ENCODE measurements at regions not wholly inside any gene's neighbourhood (a gene's known extent, or its start where the extent isn't known, plus 50 kb on each side); places are given as distances from the start of the nearest gene placed in this dataset.

- Histone ChIP-seq H3K9me3 (ENCODE audit: control insufficient read depth, low read length) (no peaks in the 10 kb centered on the region), H3K27me3 (ENCODE audit: control insufficient read depth, insufficient read depth, low read length, poor library complexity, severe bottlenecking) (no peaks in the 10 kb centered on the region), H3K4me3 (ENCODE audit: insufficient read depth, low read depth, low read length) (no peak overlapping the region), H3K27ac (ENCODE audit: insufficient read depth, low read depth, low read length, poor library complexity, severe bottlenecking) (no peak overlapping the region), H3K36me3 (ENCODE audit: control insufficient read depth, insufficient read depth, low read length) (no peaks in the 10 kb centered on the region), H3K4me1 (ENCODE audit: control insufficient read depth, insufficient read depth, low read length) (no peaks in the 10 kb centered on the region)
- WGBS, 2 experiments = 93 to 98% methylated on average over 2 of the region's 2 CpGs
Measured at GRCh38 chr4:110710070-110710469, 87.2 kb upstream of the PITX2 start.

GRCh38 chr4:110712486-110712885 is 89.6 kb upstream of the PITX2 start:
- Histone ChIP-seq H3K4me3 (ENCODE audit: insufficient read depth, low read depth, low read length) (no peak overlapping the region), H3K27ac (ENCODE audit: insufficient read depth, low read depth, low read length, poor library complexity, severe bottlenecking) (no peak overlapping the region), H3K36me3 (ENCODE audit: control insufficient read depth, insufficient read depth, low read length) (no peaks in the 10 kb centered on the region), H3K27me3 (ENCODE audit: control insufficient read depth, insufficient read depth, low read length, poor library complexity, severe bottlenecking) (no peaks in the 10 kb centered on the region), H3K9me3 (ENCODE audit: control insufficient read depth, low read length) (no peaks in the 10 kb centered on the region), H3K4me1 (ENCODE audit: control insufficient read depth, insufficient read depth, low read length) (no peaks in the 10 kb centered on the region)
- WGBS, 2 experiments = 90 to 97% methylated on average over 3 of the region's 3 CpGs

- Histone ChIP-seq H3K27ac (ENCODE audit: insufficient read depth, low read depth, low read length, poor library complexity, severe bottlenecking) (no peak overlapping the region), H3K4me1 (ENCODE audit: control insufficient read depth, insufficient read depth, low read length) (no peaks in the 10 kb centered on the region), H3K36me3 (ENCODE audit: control insufficient read depth, insufficient read depth, low read length) (no peaks in the 10 kb centered on the region), H3K9me3 (ENCODE audit: control insufficient read depth, low read length) (no peaks in the 10 kb centered on the region), H3K27me3 (ENCODE audit: control insufficient read depth, insufficient read depth, low read length, poor library complexity, severe bottlenecking) (no peaks in the 10 kb centered on the region), H3K4me3 (ENCODE audit: insufficient read depth, low read depth, low read length) (no peak overlapping the region)
- 86 to 87% methylated on average over 2 to 3 of the region's 3 CpGs for WGBS, 2 experiments
Measured at GRCh38 chr4:110730318-110730717, 107.4 kb upstream of the PITX2 start.

GRCh38 chr4:110733901-110734300 is 111.0 kb upstream of the PITX2 start:
- H3K27ac ChIP-seq (ENCODE audit: insufficient read depth, low read depth, low read length, poor library complexity, severe bottlenecking) = no peak overlapping the region
- WGBS, 2 experiments = 81 to 84% methylated on average over 4 of the region's 4 CpGs
- H3K36me3 ChIP-seq (ENCODE audit: control insufficient read depth, insufficient read depth, low read length) = no peaks in the 10 kb centered on the region
- H3K4me1 ChIP-seq (ENCODE audit: control insufficient read depth, insufficient read depth, low read length) = no peaks in the 10 kb centered on the region
- no peaks in the 10 kb centered on the region for H3K27me3 ChIP-seq (ENCODE audit: control insufficient read depth, insufficient read depth, low read length, poor library complexity, severe bottlenecking)
- H3K4me3 ChIP-seq (ENCODE audit: insufficient read depth, low read depth, low read length) = no peak overlapping the region
- no peaks in the 10 kb centered on the region for H3K9me3 ChIP-seq (ENCODE audit: control insufficient read depth, low read length)

GRCh38 chr4:110735686-110736085 is 112.8 kb upstream of the PITX2 start:
- Histone ChIP-seq H3K36me3 (ENCODE audit: control insufficient read depth, insufficient read depth, low read length) (no peaks in the 10 kb centered on the region), H3K9me3 (ENCODE audit: control insufficient read depth, low read length) (no peaks in the 10 kb centered on the region), H3K4me3 (ENCODE audit: insufficient read depth, low read depth, low read length) (no peak overlapping the region), H3K27me3 (ENCODE audit: control insufficient read depth, insufficient read depth, low read length, poor library complexity, severe bottlenecking) (no peaks in the 10 kb centered on the region), H3K27ac (ENCODE audit: insufficient read depth, low read depth, low read length, poor library complexity, severe bottlenecking) (no peak overlapping the region), H3K4me1 (ENCODE audit: control insufficient read depth, insufficient read depth, low read length) (no peaks in the 10 kb centered on the region)
- 100% methylated on average over 1 of the region's 1 CpG for WGBS, 2 experiments

- no peaks in the 10 kb centered on the region for H3K27me3 ChIP-seq (ENCODE audit: control insufficient read depth, insufficient read depth, low read length, poor library complexity, severe bottlenecking)
- H3K36me3 ChIP-seq (ENCODE audit: control insufficient read depth, insufficient read depth, low read length) = no peaks in the 10 kb centered on the region
- no peaks in the 10 kb centered on the region for H3K9me3 ChIP-seq (ENCODE audit: control insufficient read depth, low read length)
- H3K27ac ChIP-seq (ENCODE audit: insufficient read depth, low read depth, low read length, poor library complexity, severe bottlenecking) = no peak overlapping the region
- WGBS, 2 experiments = 74 to 89% methylated on average over 2 to 3 of the region's 3 CpGs
- no peaks in the 10 kb centered on the region for H3K4me1 ChIP-seq (ENCODE audit: control insufficient read depth, insufficient read depth, low read length)
- H3K4me3 ChIP-seq (ENCODE audit: insufficient read depth, low read depth, low read length) = no peak overlapping the region
Measured at GRCh38 chr4:110737931-110738330, 115.1 kb upstream of the PITX2 start.

GRCh38 chr4:110742143-110742542 is 119.3 kb upstream of the PITX2 start:
- Histone ChIP-seq H3K4me3 (ENCODE audit: insufficient read depth, low read depth, low read length) (no peak overlapping the region), H3K27ac (ENCODE audit: insufficient read depth, low read depth, low read length, poor library complexity, severe bottlenecking) (no peak overlapping the region), H3K9me3 (ENCODE audit: control insufficient read depth, low read length) (no peaks in the 10 kb centered on the region), H3K36me3 (ENCODE audit: control insufficient read depth, insufficient read depth, low read length) (no peaks in the 10 kb centered on the region), H3K27me3 (ENCODE audit: control insufficient read depth, insufficient read depth, low read length, poor library complexity, severe bottlenecking) (no peaks in the 10 kb centered on the region), H3K4me1 (ENCODE audit: control insufficient read depth, insufficient read depth, low read length) (no peaks in the 10 kb centered on the region)

- Histone ChIP-seq H3K27ac (ENCODE audit: insufficient read depth, low read depth, low read length, poor library complexity, severe bottlenecking) (no peak overlapping the region), H3K4me3 (ENCODE audit: insufficient read depth, low read depth, low read length) (no peak overlapping the region), H3K4me1 (ENCODE audit: control insufficient read depth, insufficient read depth, low read length) (peaks cover 4% of the 10 kb centered on the region), H3K27me3 (ENCODE audit: control insufficient read depth, insufficient read depth, low read length, poor library complexity, severe bottlenecking) (no peaks in the 10 kb centered on the region), H3K9me3 (ENCODE audit: control insufficient read depth, low read length) (no peaks in the 10 kb centered on the region), H3K36me3 (ENCODE audit: control insufficient read depth, insufficient read depth, low read length) (no peaks in the 10 kb centered on the region)
- 97 to 100% methylated on average over 2 of the region's 2 CpGs for WGBS, 2 experiments
Measured at GRCh38 chr4:110748071-110748470, 125.2 kb upstream of the PITX2 start.

GRCh38 chr4:110751183-110751582 is 128.3 kb upstream of the PITX2 start:
- no peaks in the 10 kb centered on the region for H3K36me3 ChIP-seq (ENCODE audit: control insufficient read depth, insufficient read depth, low read length)
- H3K4me3 ChIP-seq (ENCODE audit: insufficient read depth, low read depth, low read length) = no peak overlapping the region
- no peaks in the 10 kb centered on the region for H3K27me3 ChIP-seq (ENCODE audit: control insufficient read depth, insufficient read depth, low read length, poor library complexity, severe bottlenecking)
- 93 to 100% methylated on average over 1 to 3 of the region's 3 CpGs for WGBS, 2 experiments
- peaks cover 4% of the 10 kb centered on the region for H3K4me1 ChIP-seq (ENCODE audit: control insufficient read depth, insufficient read depth, low read length)
- H3K9me3 ChIP-seq (ENCODE audit: control insufficient read depth, low read length) = no peaks in the 10 kb centered on the region
- H3K27ac ChIP-seq (ENCODE audit: insufficient read depth, low read depth, low read length, poor library complexity, severe bottlenecking) = no peak overlapping the region

GRCh38 chr4:110751986-110752385 is 129.1 kb upstream of the PITX2 start:
- Histone ChIP-seq H3K4me1 (ENCODE audit: control insufficient read depth, insufficient read depth, low read length) (peaks cover 4% of the 10 kb centered on the region), H3K27ac (ENCODE audit: insufficient read depth, low read depth, low read length, poor library complexity, severe bottlenecking) (no peak overlapping the region), H3K36me3 (ENCODE audit: control insufficient read depth, insufficient read depth, low read length) (no peaks in the 10 kb centered on the region), H3K4me3 (ENCODE audit: insufficient read depth, low read depth, low read length) (no peak overlapping the region), H3K9me3 (ENCODE audit: control insufficient read depth, low read length) (no peaks in the 10 kb centered on the region), H3K27me3 (ENCODE audit: control insufficient read depth, insufficient read depth, low read length, poor library complexity, severe bottlenecking) (no peaks in the 10 kb centered on the region)
- 93 to 96% methylated on average over 2 of the region's 2 CpGs for WGBS, 2 experiments

- no peaks in the 10 kb centered on the region for H3K9me3 ChIP-seq (ENCODE audit: control insufficient read depth, low read length)
- H3K4me1 ChIP-seq (ENCODE audit: control insufficient read depth, insufficient read depth, low read length) = peaks cover 4% of the 10 kb centered on the region
- no peak overlapping the region for H3K4me3 ChIP-seq (ENCODE audit: insufficient read depth, low read depth, low read length)
- no peaks in the 10 kb centered on the region for H3K36me3 ChIP-seq (ENCODE audit: control insufficient read depth, insufficient read depth, low read length)
- no peaks in the 10 kb centered on the region for H3K27me3 ChIP-seq (ENCODE audit: control insufficient read depth, insufficient read depth, low read length, poor library complexity, severe bottlenecking)
- no peak overlapping the region for H3K27ac ChIP-seq (ENCODE audit: insufficient read depth, low read depth, low read length, poor library complexity, severe bottlenecking)
- 86 to 96% methylated on average over 3 of the region's 3 CpGs for WGBS, 2 experiments
Measured at GRCh38 chr4:110753466-110753865, 130.6 kb upstream of the PITX2 start.
